ENCODE measurements at regions not wholly inside any gene's neighbourhood (a gene's known extent, or its start where the extent isn't known, plus 50 kb on each side); places are given as distances from the start of the nearest gene placed in this dataset.

GRCh38 chr4:176533159-176533558, 213.4 kb downstream of the SPCS3 start:
- TF ChIP-seq POLR2A (IDR thresholded peaks at IDR 0.05) (no peak), CTCF (IDR thresholded peaks at IDR 0.05) (no peak)

All from prostate gland (tissue), 2 donors.